ENCODE measurements at regions not wholly inside any gene's neighbourhood (a gene's known extent, or its start where the extent isn't known, plus 50 kb on each side); places are given as distances from the start of the nearest gene placed in this dataset.

DNA sequence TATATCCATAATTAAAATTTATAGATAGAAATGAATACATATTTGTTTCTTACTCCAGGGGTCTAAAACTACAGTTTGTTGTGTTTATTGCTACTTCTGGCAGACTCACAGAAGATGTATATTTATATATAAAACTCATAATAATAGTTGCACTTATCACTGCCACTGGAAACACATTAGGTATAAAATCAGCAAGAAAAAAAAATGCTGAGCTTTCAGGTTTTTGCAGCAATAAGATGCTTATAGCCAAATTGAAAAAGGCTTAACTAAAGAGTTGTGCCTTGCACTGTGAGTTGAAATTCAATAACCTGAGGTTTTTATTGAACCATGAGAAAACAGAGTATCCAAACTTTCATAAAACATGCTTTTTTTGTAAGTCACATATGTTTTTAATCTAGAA, 623.9 kb upstream of the CRIM1 start:
- ATAC-seq (ENCODE audit: low FRiP score) (no peak), DNase-seq (no peak)
- no peaks in the 10 kb centered on the region for H3K4me1 ChIP-seq (ENCODE audit: control insufficient read depth in 1 of 2, insufficient read depth in 2 of 2, low read length in 2 of 2)
- no peaks in the 10 kb centered on the region for H3K27me3 ChIP-seq (ENCODE audit: control insufficient read depth in 1 of 2, insufficient read depth in 2 of 2, low read length in 1 of 2)
- H3K4me3 ChIP-seq (ENCODE audit: low read length in 2 of 2), result no peak overlapping the region
- H3K9me3 ChIP-seq (ENCODE audit: control insufficient read depth, low read length), result no peaks in the 10 kb centered on the region
- intact Hi-C loops (cut with DNase I), result no loop called here
- no peak overlapping the region for H3K27ac ChIP-seq (ENCODE audit: low read depth in 1 of 2, low read length in 2 of 2)
- H3K36me3 ChIP-seq (ENCODE audit: control insufficient read depth in 1 of 2, insufficient read depth in 2 of 2, low read length in 1 of 2), result no peaks in the 10 kb centered on the region

- Histone ChIP-seq H3K4me1 (ENCODE audit: control insufficient read depth in 1 of 2, insufficient read depth in 2 of 2, low read length in 2 of 2) (no peaks in the 10 kb centered on the region), H3K27ac (ENCODE audit: low read depth in 1 of 2, low read length in 2 of 2) (no peak overlapping the region), H3K9me3 (ENCODE audit: control insufficient read depth, low read length) (no peaks in the 10 kb centered on the region), H3K4me3 (ENCODE audit: low read length in 2 of 2) (no peak overlapping the region), H3K27me3 (ENCODE audit: control insufficient read depth in 1 of 2, insufficient read depth in 2 of 2, low read length in 1 of 2) (no peaks in the 10 kb centered on the region), H3K36me3 (ENCODE audit: control insufficient read depth in 1 of 2, insufficient read depth in 2 of 2, low read length in 1 of 2) (no peaks in the 10 kb centered on the region)
- DNase-seq, result no peak
- no peak for ATAC-seq (ENCODE audit: low FRiP score)
- 82 to 87% methylated on average over 3 of the region's 3 CpGs for WGBS, 2 donors
- intact Hi-C loops (cut with DNase I), result no loop called here
Measured at GRCh38 chr2:35714883-35715282, 640.7 kb upstream of the CRIM1 start.

- intact Hi-C loops (cut with DNase I), result no loop called here
- WGBS, 2 donors, result 80 to 84% methylated on average over 2 of the region's 2 CpGs
Measured at GRCh38 chr2:35708411-35708923, 647.1 kb upstream of the CRIM1 start.

GRCh38 chr2:35688309-35688708, 667.3 kb upstream of the CRIM1 start:
- no peaks in the 10 kb centered on the region for H3K27me3 ChIP-seq (ENCODE audit: control insufficient read depth in 1 of 2, insufficient read depth in 2 of 2, low read length in 1 of 2)
- no peaks in the 10 kb centered on the region for H3K9me3 ChIP-seq (ENCODE audit: control insufficient read depth, low read length)
- no peaks in the 10 kb centered on the region for H3K36me3 ChIP-seq (ENCODE audit: control insufficient read depth in 1 of 2, insufficient read depth in 2 of 2, low read length in 1 of 2)
- intact Hi-C loops (cut with DNase I), result no loop called here
- H3K4me3 ChIP-seq (ENCODE audit: low read length in 2 of 2), result no peak overlapping the region
- ATAC-seq (ENCODE audit: low FRiP score), result no peak
- H3K4me1 ChIP-seq (ENCODE audit: control insufficient read depth in 1 of 2, insufficient read depth in 2 of 2, low read length in 2 of 2), result no peaks in the 10 kb centered on the region
- WGBS, 2 donors, result 33 to 40% methylated on average over 4 of the region's 4 CpGs
- DNase-seq, result no peak
- H3K27ac ChIP-seq (ENCODE audit: low read depth in 1 of 2, low read length in 2 of 2), result no peak overlapping the region

More at GRCh38 chr2:35708411-35708923, 647.1 kb upstream of the CRIM1 start:
- no peak overlapping the region for H3K27ac ChIP-seq (ENCODE audit: low read depth in 1 of 2, low read length in 2 of 2)
- no peaks in the 10 kb centered on the region for H3K36me3 ChIP-seq (ENCODE audit: control insufficient read depth in 1 of 2, insufficient read depth in 2 of 2, low read length in 1 of 2)
- H3K4me1 ChIP-seq (ENCODE audit: control insufficient read depth in 1 of 2, insufficient read depth in 2 of 2, low read length in 2 of 2), result no peaks in the 10 kb centered on the region
- no peak overlapping the region for H3K4me3 ChIP-seq (ENCODE audit: low read length in 2 of 2)
- H3K9me3 ChIP-seq (ENCODE audit: control insufficient read depth, low read length), result no peaks in the 10 kb centered on the region
- no peaks in the 10 kb centered on the region for H3K27me3 ChIP-seq (ENCODE audit: control insufficient read depth in 1 of 2, insufficient read depth in 2 of 2, low read length in 1 of 2)
- no peak for ATAC-seq (ENCODE audit: low FRiP score)
- no peak for DNase-seq

GRCh38 chr2:35651688-35652323, 703.8 kb upstream of the CRIM1 start:
- Histone ChIP-seq H3K27ac (ENCODE audit: low read depth in 1 of 2, low read length in 2 of 2) (no peak overlapping the region), H3K4me3 (ENCODE audit: low read length in 2 of 2) (no peak overlapping the region), H3K36me3 (ENCODE audit: control insufficient read depth in 1 of 2, insufficient read depth in 2 of 2, low read length in 1 of 2) (no peaks in the 10 kb centered on the region), H3K4me1 (ENCODE audit: control insufficient read depth in 1 of 2, insufficient read depth in 2 of 2, low read length in 2 of 2) (no peaks in the 10 kb centered on the region), H3K27me3 (ENCODE audit: control insufficient read depth in 1 of 2, insufficient read depth in 2 of 2, low read length in 1 of 2) (no peaks in the 10 kb centered on the region), H3K9me3 (ENCODE audit: control insufficient read depth, low read length) (no peaks in the 10 kb centered on the region)
- ATAC-seq (ENCODE audit: low FRiP score), result no peak
- DNase-seq, result no peak
- intact Hi-C loops (cut with DNase I), result no loop called here
- WGBS, 2 donors, result 72 to 87% methylated on average over 2 of the region's 2 CpGs

DNA sequence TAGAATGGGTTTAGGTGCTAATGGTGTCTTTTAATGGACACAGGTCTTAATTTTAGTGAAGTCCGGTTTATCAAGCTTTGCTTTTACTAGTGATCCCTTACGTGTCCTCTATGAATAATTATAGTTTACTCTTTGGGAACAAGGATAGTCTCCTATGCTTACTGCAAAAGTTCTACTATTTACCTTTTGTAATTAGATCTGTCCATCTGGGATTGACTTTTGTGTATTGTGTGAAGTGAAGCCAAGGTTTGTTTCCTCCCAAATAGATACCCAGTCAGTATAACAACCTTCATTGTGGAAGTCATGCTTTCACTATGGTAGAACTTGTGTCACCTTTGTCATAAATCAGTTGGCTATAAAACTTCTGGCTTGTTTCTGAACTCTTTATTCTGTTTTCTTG, 740.9 kb upstream of the CRIM1 start:
- Histone ChIP-seq H3K27me3 (ENCODE audit: control insufficient read depth in 1 of 2, insufficient read depth in 2 of 2, low read length in 1 of 2) (no peaks in the 10 kb centered on the region), H3K4me1 (ENCODE audit: control insufficient read depth in 1 of 2, insufficient read depth in 2 of 2, low read length in 2 of 2) (no peaks in the 10 kb centered on the region), H3K4me3 (ENCODE audit: low read length in 2 of 2) (no peak overlapping the region), H3K27ac (ENCODE audit: low read depth in 1 of 2, low read length in 2 of 2) (no peak overlapping the region), H3K36me3 (ENCODE audit: control insufficient read depth in 1 of 2, insufficient read depth in 2 of 2, low read length in 1 of 2) (no peaks in the 10 kb centered on the region), H3K9me3 (ENCODE audit: control insufficient read depth, low read length) (no peaks in the 10 kb centered on the region)
- DNase-seq (no peak), ATAC-seq (ENCODE audit: low FRiP score) (no peak)
- WGBS, 2 donors, result 82 to 87% methylated on average over 2 of the region's 2 CpGs
- intact Hi-C loops (cut with DNase I), result no loop called here

DNA sequence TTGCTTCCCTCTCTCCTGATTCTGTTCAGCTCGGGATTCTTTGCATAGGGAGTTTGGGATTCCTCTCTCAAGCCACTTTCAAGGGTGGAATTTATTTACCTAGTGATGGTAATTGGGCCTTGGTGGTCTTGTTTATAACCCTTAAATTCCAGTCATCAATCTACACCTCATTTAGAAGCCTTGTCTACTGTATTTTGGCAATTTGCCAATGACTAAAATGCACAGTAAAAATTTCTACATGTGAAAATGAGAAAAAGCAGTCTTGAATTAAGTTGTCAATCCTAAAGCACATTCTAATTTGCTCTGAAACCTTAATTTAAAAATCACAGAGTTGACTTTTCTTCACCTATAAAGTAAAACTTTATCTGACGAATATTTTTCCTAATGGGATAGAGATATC, 749.2 kb upstream of the CRIM1 start:
- H3K4me3 ChIP-seq (ENCODE audit: low read length in 2 of 2), result no peak overlapping the region
- ATAC-seq (ENCODE audit: low FRiP score) (no peak), DNase-seq (no peak)
- no peaks in the 10 kb centered on the region for H3K27me3 ChIP-seq (ENCODE audit: control insufficient read depth in 1 of 2, insufficient read depth in 2 of 2, low read length in 1 of 2)
- no peaks in the 10 kb centered on the region for H3K9me3 ChIP-seq (ENCODE audit: control insufficient read depth, low read length)
- WGBS, 2 donors, result 26 to 28% methylated on average over 2 of the region's 2 CpGs
- H3K4me1 ChIP-seq (ENCODE audit: control insufficient read depth in 1 of 2, insufficient read depth in 2 of 2, low read length in 2 of 2), result no peaks in the 10 kb centered on the region
- H3K27ac ChIP-seq (ENCODE audit: low read depth in 1 of 2, low read length in 2 of 2), result no peak overlapping the region
- intact Hi-C loops (cut with DNase I), result no loop called here
- H3K36me3 ChIP-seq (ENCODE audit: control insufficient read depth in 1 of 2, insufficient read depth in 2 of 2, low read length in 1 of 2), result no peaks in the 10 kb centered on the region

- no peak for ATAC-seq (ENCODE audit: low FRiP score)
- intact Hi-C loops (cut with DNase I), result no loop called here
Measured at GRCh38 chr2:35598310-35598709, 757.3 kb upstream of the CRIM1 start.

GRCh38 chr2:35591886-35592285, 763.7 kb upstream of the CRIM1 start:
- Histone ChIP-seq H3K4me1 (ENCODE audit: control insufficient read depth in 1 of 2, insufficient read depth in 2 of 2, low read length in 2 of 2) (no peaks in the 10 kb centered on the region), H3K4me3 (ENCODE audit: low read length in 2 of 2) (no peak overlapping the region), H3K36me3 (ENCODE audit: control insufficient read depth in 1 of 2, insufficient read depth in 2 of 2, low read length in 1 of 2) (no peaks in the 10 kb centered on the region), H3K27me3 (ENCODE audit: control insufficient read depth in 1 of 2, insufficient read depth in 2 of 2, low read length in 1 of 2) (no peaks in the 10 kb centered on the region), H3K9me3 (ENCODE audit: control insufficient read depth, low read length) (no peaks in the 10 kb centered on the region), H3K27ac (ENCODE audit: low read depth in 1 of 2, low read length in 2 of 2) (no peak overlapping the region)
- DNase-seq (no peak), ATAC-seq (ENCODE audit: low FRiP score) (no peak)
- WGBS, 2 donors, result 76 to 82% methylated on average over 1 of the region's 1 CpG
- intact Hi-C loops (cut with DNase I), result no loop called here

More at GRCh38 chr2:35598310-35598709, 757.3 kb upstream of the CRIM1 start:
- no peaks in the 10 kb centered on the region for H3K27me3 ChIP-seq (ENCODE audit: control insufficient read depth in 1 of 2, insufficient read depth in 2 of 2, low read length in 1 of 2)
- H3K9me3 ChIP-seq (ENCODE audit: control insufficient read depth, low read length), result no peaks in the 10 kb centered on the region
- WGBS, 2 donors, result 57 to 72% methylated on average over 1 of the region's 1 CpG
- H3K27ac ChIP-seq (ENCODE audit: low read depth in 1 of 2, low read length in 2 of 2), result no peak overlapping the region
- no peak overlapping the region for H3K4me3 ChIP-seq (ENCODE audit: low read length in 2 of 2)
- no peak for DNase-seq
- no peaks in the 10 kb centered on the region for H3K4me1 ChIP-seq (ENCODE audit: control insufficient read depth in 1 of 2, insufficient read depth in 2 of 2, low read length in 2 of 2)
- no peaks in the 10 kb centered on the region for H3K36me3 ChIP-seq (ENCODE audit: control insufficient read depth in 1 of 2, insufficient read depth in 2 of 2, low read length in 1 of 2)

Data from aorta (tissue), 5 donors.